Epithelial cell of esophagus (primary cell): ENCODE measurements at regions not wholly inside any gene's neighbourhood (a gene's known extent, or its start where the extent isn't known, plus 50 kb on each side); places are given as distances from the start of the nearest gene placed in this dataset.

Experiments
- DNase-seq: peaks from one replicate; pipeline ENCODE4 v3.0.0; 2010; ENCODE audit warnings: low read depth
- H3K4me3 ChIP-seq: 2 replicates; pipeline ENCODE4 v1.5.1; 2011; ENCODE audit warnings: mild to moderate bottlenecking, low read length, control low read depth
- CTCF ChIP-seq: IDR thresholded peaks from 2 replicates; pipeline ENCODE4 v1.5.1; 2011; ENCODE audit warnings: low read depth, mild to moderate bottlenecking, low read length, control low read depth, inconsistent platforms; ENCODE audit not compliant: insufficient read depth; ENCODE audit errors: missing control alignments

GRCh38 chr15:80333261-80333660 lies 70.9 kb upstream of the ARNT2 start:
- no peak for DNase-seq
- H3K4me3 ChIP-seq = no peak overlapping the region
- TF ChIP-seq CTCF = no peak

- no peak for TF ChIP-seq CTCF
- H3K4me3 ChIP-seq = no peak overlapping the region
- no peak for DNase-seq
These were observed 69.7 kb upstream of the ARNT2 start for GRCh38 chr15:80334521-80334920.

GRCh38 chr15:80339601-80340000 lies 64.6 kb upstream of the ARNT2 start:
- no peak for TF ChIP-seq CTCF
- no peak for DNase-seq
- no peak overlapping the region for H3K4me3 ChIP-seq

- DNase-seq = no peak
- H3K4me3 ChIP-seq = no peak overlapping the region
- TF ChIP-seq CTCF = no peak
These were observed 62.0 kb upstream of the ARNT2 start for GRCh38 chr15:80342148-80342547.

GRCh38 chr15:80343554-80343992 lies 60.6 kb upstream of the ARNT2 start:
- H3K4me3 ChIP-seq = no peak overlapping the region
- TF ChIP-seq CTCF = no peak
- DNase-seq = no peak

- no peak for DNase-seq
- H3K4me3 ChIP-seq = no peak overlapping the region
- no peak for TF ChIP-seq CTCF
These were observed 53.1 kb upstream of the ARNT2 start for GRCh38 chr15:80350941-80351610.
